Liver (tissue), 8 donors: ENCODE measurements at regions not wholly inside any gene's neighbourhood (a gene's known extent, or its start where the extent isn't known, plus 50 kb on each side); places are given as distances from the start of the nearest gene placed in this dataset.

Source experiments
- DNase-seq: peaks from one replicate; pipeline ENCODE4 v3.0.0-alpha.2; 2017; ENCODE audit warnings: low spot score
- H3K27ac ChIP-seq, 2 donors: one replicate each; pipeline ENCODE4 v1.7.0; 2013; ENCODE audit warnings: inconsistent platforms in 2 of 2, low read length in 2 of 2, control low read depth in 1 of 2, low read depth in 1 of 2, mild to moderate bottlenecking in 1 of 2
- H3K27me3 ChIP-seq, 4 donors: one replicate each; pipeline versions ENCODE4 v1.6.1 to v1.7.0; 2013; ENCODE audit warnings: low read length in 3 of 4, inconsistent platforms in 1 of 4, mild to moderate bottlenecking in 1 of 4, moderate library complexity in 1 of 4; ENCODE audit not compliant: control insufficient read depth in 4 of 4, insufficient read depth in 4 of 4
- H3K36me3 ChIP-seq, 4 donors: one replicate each; pipeline versions ENCODE4 v1.6.1 to v1.7.0; 2013; ENCODE audit warnings: low read length in 3 of 4, mild to moderate bottlenecking in 3 of 4, low read depth in 1 of 4, moderate library complexity in 1 of 4; ENCODE audit not compliant: control insufficient read depth in 4 of 4, insufficient read depth in 3 of 4
- H3K4me1 ChIP-seq, 4 donors: one replicate each; pipeline versions ENCODE4 v1.6.1 to v1.7.0; 2013; ENCODE audit warnings: low read length in 3 of 4, mild to moderate bottlenecking in 3 of 4, moderate library complexity in 1 of 4; ENCODE audit not compliant: control insufficient read depth in 4 of 4, insufficient read depth in 4 of 4
- H3K4me3 ChIP-seq, 3 donors: one replicate each; pipeline versions ENCODE4 v1.6.1 to v1.7.0; 2013; ENCODE audit warnings: low read length in 3 of 3, control low read depth in 1 of 3, low read depth in 1 of 3, mild to moderate bottlenecking in 1 of 3
- H3K9ac ChIP-seq, 2 donors: one replicate each; pipeline ENCODE4 v1.7.0; 2013; ENCODE audit warnings: low read length in 2 of 2, mild to moderate bottlenecking in 2 of 2, moderate library complexity in 2 of 2, control low read depth in 1 of 2, low read depth in 1 of 2
- H3K9me3 ChIP-seq, 4 donors: one replicate each; pipeline versions ENCODE4 v1.6.1 to v1.7.0; 2013; ENCODE audit warnings: low read length in 3 of 4; ENCODE audit not compliant: control insufficient read depth in 4 of 4
- ATF3 ChIP-seq: IDR thresholded peaks from 2 replicates; pipeline ENCODE4 v1.6.1; 2016; ENCODE audit warnings: antibody characterized with exemption
- CTCF ChIP-seq: fragments of 150-350 bp; IDR thresholded peaks from 2 replicates; pipeline ENCODE4 v1.5.1; 2017; ENCODE audit warnings: improper control_type of control experiment, low read depth, low read length; ENCODE audit not compliant: missing input control
- EGR1 ChIP-seq, 2 donors: IDR thresholded peaks; 2 replicates each; pipeline ENCODE4 v1.6.1; 2016 to 2018; ENCODE audit warnings: antibody characterized with exemption in 2 of 2, low read depth in 2 of 2
- FOXA1 ChIP-seq: IDR thresholded peaks from 2 replicates; pipeline ENCODE4 v1.6.1; 2016; ENCODE audit warnings: antibody characterized with exemption
- GABPA ChIP-seq, 2 donors: IDR thresholded peaks in 1 of 2; conservative IDR thresholded peaks in 1 of 2; 2 replicates each; pipeline ENCODE4 v1.6.1; 2016; ENCODE audit warnings: antibody characterized with exemption in 2 of 2, mild to moderate bottlenecking in 1 of 2, moderate library complexity in 1 of 2
- HNF4A ChIP-seq, 2 donors: conservative IDR thresholded peaks; 2 replicates each; pipeline ENCODE4 v1.6.1; 2016; ENCODE audit warnings: antibody characterized with exemption in 2 of 2, mild to moderate bottlenecking in 2 of 2
- HNF4G ChIP-seq: IDR thresholded peaks from 2 replicates; pipeline ENCODE4 v1.6.1; 2016; ENCODE audit warnings: antibody characterized with exemption
- JUND ChIP-seq, 2 donors: IDR thresholded peaks; 2 replicates each; pipeline ENCODE4 v1.6.1; 2016; ENCODE audit warnings: antibody characterized with exemption in 2 of 2
- MAX ChIP-seq: IDR thresholded peaks from 2 replicates; pipeline ENCODE4 v1.6.1; 2016; ENCODE audit warnings: antibody characterized with exemption
- NR2F2 ChIP-seq: IDR thresholded peaks from 2 replicates; pipeline ENCODE4 v1.6.1; 2016; ENCODE audit warnings: antibody characterized with exemption
- RAD21 ChIP-seq, 2 donors: IDR thresholded peaks; 2 replicates each; pipeline ENCODE4 v1.6.1; 2016; ENCODE audit warnings: antibody characterized with exemption in 2 of 2, mild to moderate bottlenecking in 2 of 2
- RXRA ChIP-seq, 2 donors: IDR thresholded peaks; 2 replicates each; pipeline ENCODE4 v1.6.1; 2017 to 2018; ENCODE audit warnings: antibody characterized with exemption in 2 of 2, mild to moderate bottlenecking in 1 of 2
- SP1 ChIP-seq: IDR thresholded peaks from 2 replicates; pipeline ENCODE4 v1.6.1; 2018; ENCODE audit warnings: antibody characterized with exemption, mild to moderate bottlenecking
- TAF1 ChIP-seq: conservative IDR thresholded peaks from 2 replicates; pipeline ENCODE4 v1.6.1; 2016; ENCODE audit warnings: antibody characterized with exemption, mild to moderate bottlenecking
- YY1 ChIP-seq: IDR thresholded peaks from 2 replicates; pipeline ENCODE4 v1.6.1; 2016; ENCODE audit warnings: antibody characterized with exemption, mild to moderate bottlenecking
- WGBS: extraction: QIAGEN DNeasy Blood & Tissue Kit; methylation state at CpG from one replicate; pipeline ENCODE4 v1.1.7; 2013; 5-methylcytosine and 5-hydroxymethylcytosine counted together
- TF ChIP-seq, protein P1 (sequence below): IDR thresholded peaks from 2 replicates; pipeline ENCODE4 v1.6.1; 2016; ENCODE audit warnings: antibody characterized with exemption
- TF ChIP-seq, protein P2 (sequence below): IDR thresholded peaks from 2 replicates; pipeline ENCODE4 v1.6.1; 2016; ENCODE audit warnings: antibody characterized with exemption, mild to moderate bottlenecking
- donor health status: healthy.
- donor health status: healthy.
- donor health status: healthy.
- donor health status: healthy.
- donor health status: healthy.

GRCh38 chr22:49597428-49598039 lies 230.1 kb downstream of the BRD1 start (continued):
- TF ChIP-seq RXRA (IDR thresholded peaks at IDR 0.05): no peak
- TF ChIP-seq YY1: no peak
- no peak for TF ChIP-seq HNF4G
- TF ChIP-seq FOXA1: no peak
- no peak for TF ChIP-seq EGR1 (IDR thresholded peaks at IDR 0.05; ENCODE audit: low read depth in 2 of 2)
- TF ChIP-seq, protein P1, sequence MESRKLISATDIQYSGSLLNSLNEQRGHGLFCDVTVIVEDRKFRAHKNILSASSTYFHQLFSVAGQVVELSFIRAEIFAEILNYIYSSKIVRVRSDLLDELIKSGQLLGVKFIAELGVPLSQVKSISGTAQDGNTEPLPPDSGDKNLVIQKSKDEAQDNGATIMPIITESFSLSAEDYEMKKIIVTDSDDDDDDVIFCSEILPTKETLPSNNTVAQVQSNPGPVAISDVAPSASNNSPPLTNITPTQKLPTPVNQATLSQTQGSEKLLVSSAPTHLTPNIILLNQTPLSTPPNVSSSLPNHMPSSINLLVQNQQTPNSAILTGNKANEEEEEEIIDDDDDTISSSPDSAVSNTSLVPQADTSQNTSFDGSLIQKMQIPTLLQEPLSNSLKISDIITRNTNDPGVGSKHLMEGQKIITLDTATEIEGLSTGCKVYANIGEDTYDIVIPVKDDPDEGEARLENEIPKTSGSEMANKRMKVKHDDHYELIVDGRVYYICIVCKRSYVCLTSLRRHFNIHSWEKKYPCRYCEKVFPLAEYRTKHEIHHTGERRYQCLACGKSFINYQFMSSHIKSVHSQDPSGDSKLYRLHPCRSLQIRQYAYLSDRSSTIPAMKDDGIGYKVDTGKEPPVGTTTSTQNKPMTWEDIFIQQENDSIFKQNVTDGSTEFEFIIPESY: no peak

DNA sequence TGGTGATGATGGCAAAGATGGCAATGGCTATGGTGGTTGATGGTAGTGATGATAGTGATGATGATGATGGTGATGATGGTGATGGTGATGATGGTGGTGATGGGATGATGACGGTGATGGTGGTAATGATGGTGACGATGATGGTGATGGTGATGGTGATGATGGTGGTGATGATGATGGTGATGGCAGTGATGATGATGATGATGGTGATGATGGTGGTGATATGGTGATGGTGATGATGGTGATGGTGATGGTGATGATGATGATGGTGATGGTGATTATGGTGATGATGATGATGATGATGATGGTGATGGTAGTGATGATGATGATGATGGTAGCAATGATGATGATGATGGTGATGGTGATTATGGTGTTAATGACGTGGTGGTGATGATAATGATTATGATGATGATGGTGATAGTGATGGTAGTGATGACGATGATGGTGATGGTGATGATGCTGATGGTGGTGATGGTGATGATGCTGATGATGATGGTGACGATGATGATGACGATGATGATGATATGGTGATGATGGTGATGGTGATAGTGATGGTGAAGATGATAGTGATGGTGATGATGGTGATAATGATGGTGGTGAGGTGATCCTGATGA lies 232.1 kb downstream of the BRD1 start:
- no peak for TF ChIP-seq HNF4G
- TF ChIP-seq RAD21 (IDR thresholded peaks at IDR 0.05): no peak
- no peak for TF ChIP-seq HNF4A (conservative IDR thresholded peaks at IDR 0.05)
- TF ChIP-seq JUND (IDR thresholded peaks at IDR 0.05): no peak
- TF ChIP-seq TAF1: no peak
- no peak for TF ChIP-seq RXRA (IDR thresholded peaks at IDR 0.05)
- no peak for TF ChIP-seq CTCF
- TF ChIP-seq GABPA (IDR thresholded peaks at IDR 0.05 in 1 of 2, conservative IDR thresholded peaks at IDR 0.05 in 1 of 2): no peak
- no peak for TF ChIP-seq EGR1 (IDR thresholded peaks at IDR 0.05; ENCODE audit: low read depth in 2 of 2)
- TF ChIP-seq ATF3: no peak
- no peak for TF ChIP-seq NR2F2
- TF ChIP-seq, protein P2, sequence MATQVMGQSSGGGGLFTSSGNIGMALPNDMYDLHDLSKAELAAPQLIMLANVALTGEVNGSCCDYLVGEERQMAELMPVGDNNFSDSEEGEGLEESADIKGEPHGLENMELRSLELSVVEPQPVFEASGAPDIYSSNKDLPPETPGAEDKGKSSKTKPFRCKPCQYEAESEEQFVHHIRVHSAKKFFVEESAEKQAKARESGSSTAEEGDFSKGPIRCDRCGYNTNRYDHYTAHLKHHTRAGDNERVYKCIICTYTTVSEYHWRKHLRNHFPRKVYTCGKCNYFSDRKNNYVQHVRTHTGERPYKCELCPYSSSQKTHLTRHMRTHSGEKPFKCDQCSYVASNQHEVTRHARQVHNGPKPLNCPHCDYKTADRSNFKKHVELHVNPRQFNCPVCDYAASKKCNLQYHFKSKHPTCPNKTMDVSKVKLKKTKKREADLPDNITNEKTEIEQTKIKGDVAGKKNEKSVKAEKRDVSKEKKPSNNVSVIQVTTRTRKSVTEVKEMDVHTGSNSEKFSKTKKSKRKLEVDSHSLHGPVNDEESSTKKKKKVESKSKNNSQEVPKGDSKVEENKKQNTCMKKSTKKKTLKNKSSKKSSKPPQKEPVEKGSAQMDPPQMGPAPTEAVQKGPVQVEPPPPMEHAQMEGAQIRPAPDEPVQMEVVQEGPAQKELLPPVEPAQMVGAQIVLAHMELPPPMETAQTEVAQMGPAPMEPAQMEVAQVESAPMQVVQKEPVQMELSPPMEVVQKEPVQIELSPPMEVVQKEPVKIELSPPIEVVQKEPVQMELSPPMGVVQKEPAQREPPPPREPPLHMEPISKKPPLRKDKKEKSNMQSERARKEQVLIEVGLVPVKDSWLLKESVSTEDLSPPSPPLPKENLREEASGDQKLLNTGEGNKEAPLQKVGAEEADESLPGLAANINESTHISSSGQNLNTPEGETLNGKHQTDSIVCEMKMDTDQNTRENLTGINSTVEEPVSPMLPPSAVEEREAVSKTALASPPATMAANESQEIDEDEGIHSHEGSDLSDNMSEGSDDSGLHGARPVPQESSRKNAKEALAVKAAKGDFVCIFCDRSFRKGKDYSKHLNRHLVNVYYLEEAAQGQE: no peak
- no peak for TF ChIP-seq SP1
- TF ChIP-seq, protein P1: no peak
- no peak for TF ChIP-seq MAX
- no peak for TF ChIP-seq FOXA1
- DNase-seq: no peak
- H3K27ac ChIP-seq: no peak overlapping the region
- H3K4me3 ChIP-seq: no peak overlapping the region
- H3K9ac ChIP-seq: no peak overlapping the region
- H3K4me1 ChIP-seq: no peaks in the 10 kb centered on the region
- no peaks in the 10 kb centered on the region for H3K36me3 ChIP-seq
- no peaks in the 10 kb centered on the region for H3K27me3 ChIP-seq
- WGBS: 88% methylated on average over 6 of the region's 6 CpGs
- peaks cover 0 to 3% (median 0%) of the 10 kb centered on the region in 4 donors for H3K9me3 ChIP-seq
